Neural cell (in vitro differentiated cells): ENCODE measurements at regions not wholly inside any gene's neighbourhood (a gene's known extent, or its start where the extent isn't known, plus 50 kb on each side); places are given as distances from the start of the nearest gene placed in this dataset.

Source experiments
- H2AFZ ChIP-seq: fragments of 200-600, 300-800 bp; sonication (generic), shearing (Covaris generic); 2 replicates; pipeline ENCODE4 v1.6.0; 2014; ENCODE audit warnings: low read depth, mild to moderate bottlenecking, antibody characterized with exemption, low read length, moderate library complexity
- H3F3A ChIP-seq: fragments of 200-600 bp; shearing (Covaris generic); 2 replicates; pipeline ENCODE4 v1.6.1; 2016; ENCODE audit warnings: mild to moderate bottlenecking, moderate library complexity, mixed read lengths, antibody characterized with exemption, low read length; ENCODE audit not compliant: insufficient read depth, poor library complexity, severe bottlenecking
- H3K27ac ChIP-seq: fragments of 200-600, 300-800 bp; sonication (generic), shearing (Covaris generic); 2 replicates; pipeline ENCODE4 v1.5.1; 2014; ENCODE audit warnings: mild to moderate bottlenecking, low read length, moderate library complexity
- H3K27me3 ChIP-seq: fragments of 300-800, 200-600 bp; sonication (generic), shearing (Covaris generic); 2 replicates; pipeline ENCODE4 v1.6.0; 2014; ENCODE audit warnings: mild to moderate bottlenecking, low read depth, low read length, moderate library complexity; ENCODE audit not compliant: insufficient read depth
- H3K36me3 ChIP-seq: fragments of 300-800, 200-600 bp; sonication (generic), shearing (Covaris generic); 2 replicates; pipeline ENCODE4 v1.5.1; 2014; ENCODE audit warnings: mild to moderate bottlenecking, antibody characterized with exemption, low read length, moderate library complexity; ENCODE audit not compliant: insufficient read depth
- H3K4me2 ChIP-seq: fragments of 300-800, 200-600 bp; sonication (generic), shearing (Covaris generic); 2 replicates; pipeline ENCODE4 v1.6.0; 2014; ENCODE audit warnings: mild to moderate bottlenecking, low read length
- H3K4me3 ChIP-seq: fragments of 300-800, 200-600 bp; sonication (generic), shearing (Covaris generic); 2 replicates; pipeline ENCODE4 v1.5.1; 2014; ENCODE audit warnings: mild to moderate bottlenecking, low read length, moderate library complexity
- H3K79me2 ChIP-seq: fragments of 200-600 bp; shearing (Covaris generic); replicated peaks from 2 replicates; pipeline ENCODE4 v1.6.0; 2014; ENCODE audit warnings: mild to moderate bottlenecking, low read length, moderate library complexity; ENCODE audit not compliant: insufficient read depth
- H3K9ac ChIP-seq: fragments of 300-800, 200-600 bp; sonication (generic), shearing (Covaris generic); 2 replicates; pipeline ENCODE4 v1.6.1; 2016; ENCODE audit warnings: mild to moderate bottlenecking, low read length, mixed read lengths
- H3K9me2 ChIP-seq: fragments of 200-600 bp; shearing (Covaris generic); 2 replicates; pipeline ENCODE4 v1.6.1; 2016; ENCODE audit warnings: mild to moderate bottlenecking, low read length, mixed read lengths; ENCODE audit not compliant: insufficient read depth
- H3K9me3 ChIP-seq: fragments of 200-600, 300-800 bp; sonication (generic), shearing (Covaris generic); 2 replicates; pipeline ENCODE4 v1.6.1; 2016; ENCODE audit warnings: mild to moderate bottlenecking, mixed run types, low read length, moderate library complexity, mixed read lengths
- H4K20me1 ChIP-seq: fragments of 200-600 bp; shearing (Covaris generic); 2 replicates; pipeline ENCODE4 v1.6.1; 2016; ENCODE audit warnings: mild to moderate bottlenecking, mixed run types; ENCODE audit not compliant: insufficient read depth
- EP300 ChIP-seq: fragments of 450-650 bp; conservative IDR thresholded peaks from 2 replicates; pipeline ENCODE4 v1.6.1; 2014; ENCODE audit warnings: antibody characterized with exemption, mild to moderate bottlenecking, moderate library complexity; ENCODE audit not compliant: poor library complexity, severe bottlenecking
- EZH2 ChIP-seq: fragments of 200-600, 300-800 bp; shearing (Covaris generic), sonication (generic); IDR thresholded peaks from 2 replicates; pipeline ENCODE4 v1.6.1; 2014; ENCODE audit warnings: antibody characterized with exemption, low read length, borderline replicate concordance, mild to moderate bottlenecking; ENCODE audit not compliant: insufficient read depth, poor library complexity, severe bottlenecking
- MXI1 ChIP-seq: fragments of 450-650 bp; conservative IDR thresholded peaks from 2 replicates; pipeline ENCODE4 v1.6.1; 2014; ENCODE audit warnings: antibody characterized with exemption, mild to moderate bottlenecking; ENCODE audit not compliant: poor library complexity, severe bottlenecking
- POLR2AphosphoS5 ChIP-seq: IDR thresholded peaks from 2 replicates; pipeline ENCODE4 v1.6.1; 2012
- RAD21 ChIP-seq: fragments of 450-650 bp; conservative IDR thresholded peaks from 2 replicates; pipeline ENCODE4 v1.6.1; 2014; ENCODE audit warnings: antibody characterized with exemption, mild to moderate bottlenecking, moderate library complexity
- SMC3 ChIP-seq: fragments of 450-650 bp; conservative IDR thresholded peaks from 2 replicates; pipeline ENCODE4 v1.6.1; 2014; ENCODE audit warnings: antibody characterized with exemption, mild to moderate bottlenecking, moderate library complexity; ENCODE audit not compliant: poor library complexity
- TAF1 ChIP-seq: IDR thresholded peaks from 2 replicates; pipeline ENCODE4 v1.6.1; 2012; ENCODE audit warnings: low read depth
- TF ChIP-seq, protein P1 (sequence below): IDR thresholded peaks from 2 replicates; pipeline ENCODE4 v1.6.1; 2012; ENCODE audit warnings: borderline replicate concordance
- TF ChIP-seq, protein P2 (sequence below): fragments of 450-650 bp; IDR thresholded peaks from 2 replicates; pipeline ENCODE4 v1.5.1; 2014; ENCODE audit warnings: antibody characterized with exemption, mild to moderate bottlenecking, moderate library complexity; ENCODE audit not compliant: poor library complexity, severe bottlenecking

DNA sequence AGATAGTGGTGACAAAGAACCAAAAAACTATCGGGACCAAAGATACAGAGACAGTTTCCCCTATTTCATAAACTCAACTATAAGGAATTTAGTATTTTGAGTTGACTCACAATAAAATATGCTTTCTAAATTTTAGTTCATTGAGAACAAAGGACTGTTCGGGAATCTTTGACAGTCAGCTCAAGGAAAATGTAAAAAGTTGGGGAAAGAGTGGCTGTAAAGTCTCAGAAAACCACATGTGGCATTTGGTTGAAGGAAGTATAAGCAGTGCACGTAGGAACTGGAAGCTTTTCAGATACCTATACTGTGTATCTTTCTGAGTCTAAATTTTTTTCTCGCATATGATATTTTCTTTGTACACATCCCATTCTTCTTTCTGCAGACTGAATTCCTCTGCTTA, 688.9 kb downstream of the KCNA4 start:
- H3K9me2 ChIP-seq = no peaks in the 10 kb centered on the region
- H3K27ac ChIP-seq = no peak overlapping the region
- H3K9ac ChIP-seq = no peak overlapping the region
- no peak overlapping the region for H3K4me3 ChIP-seq
- no peaks in the 10 kb centered on the region for H3K36me3 ChIP-seq
- H3F3A ChIP-seq = no peaks in the 10 kb centered on the region
- no peak overlapping the region for H2AFZ ChIP-seq
- H3K79me2 ChIP-seq = no peaks in the 10 kb centered on the region
- no peaks in the 10 kb centered on the region for H4K20me1 ChIP-seq
- no peaks in the 10 kb centered on the region for H3K9me3 ChIP-seq
- H3K27me3 ChIP-seq = no peaks in the 10 kb centered on the region
- H3K4me2 ChIP-seq = no peak overlapping the region
- no peak for TF ChIP-seq RAD21
- TF ChIP-seq TAF1 = no peak
- TF ChIP-seq SMC3 = no peak
- TF ChIP-seq, protein P1, sequence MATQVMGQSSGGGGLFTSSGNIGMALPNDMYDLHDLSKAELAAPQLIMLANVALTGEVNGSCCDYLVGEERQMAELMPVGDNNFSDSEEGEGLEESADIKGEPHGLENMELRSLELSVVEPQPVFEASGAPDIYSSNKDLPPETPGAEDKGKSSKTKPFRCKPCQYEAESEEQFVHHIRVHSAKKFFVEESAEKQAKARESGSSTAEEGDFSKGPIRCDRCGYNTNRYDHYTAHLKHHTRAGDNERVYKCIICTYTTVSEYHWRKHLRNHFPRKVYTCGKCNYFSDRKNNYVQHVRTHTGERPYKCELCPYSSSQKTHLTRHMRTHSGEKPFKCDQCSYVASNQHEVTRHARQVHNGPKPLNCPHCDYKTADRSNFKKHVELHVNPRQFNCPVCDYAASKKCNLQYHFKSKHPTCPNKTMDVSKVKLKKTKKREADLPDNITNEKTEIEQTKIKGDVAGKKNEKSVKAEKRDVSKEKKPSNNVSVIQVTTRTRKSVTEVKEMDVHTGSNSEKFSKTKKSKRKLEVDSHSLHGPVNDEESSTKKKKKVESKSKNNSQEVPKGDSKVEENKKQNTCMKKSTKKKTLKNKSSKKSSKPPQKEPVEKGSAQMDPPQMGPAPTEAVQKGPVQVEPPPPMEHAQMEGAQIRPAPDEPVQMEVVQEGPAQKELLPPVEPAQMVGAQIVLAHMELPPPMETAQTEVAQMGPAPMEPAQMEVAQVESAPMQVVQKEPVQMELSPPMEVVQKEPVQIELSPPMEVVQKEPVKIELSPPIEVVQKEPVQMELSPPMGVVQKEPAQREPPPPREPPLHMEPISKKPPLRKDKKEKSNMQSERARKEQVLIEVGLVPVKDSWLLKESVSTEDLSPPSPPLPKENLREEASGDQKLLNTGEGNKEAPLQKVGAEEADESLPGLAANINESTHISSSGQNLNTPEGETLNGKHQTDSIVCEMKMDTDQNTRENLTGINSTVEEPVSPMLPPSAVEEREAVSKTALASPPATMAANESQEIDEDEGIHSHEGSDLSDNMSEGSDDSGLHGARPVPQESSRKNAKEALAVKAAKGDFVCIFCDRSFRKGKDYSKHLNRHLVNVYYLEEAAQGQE = no peak
- TF ChIP-seq POLR2AphosphoS5 = no peak
- no peak for TF ChIP-seq EP300
- TF ChIP-seq EZH2 = no peak

- Histone ChIP-seq H3K36me3 (no peaks in the 10 kb centered on the region), H3K9me2 (no peaks in the 10 kb centered on the region), H3K9ac (no peak overlapping the region), H3K9me3 (no peaks in the 10 kb centered on the region), H2AFZ (no peak overlapping the region), H3K27ac (no peak overlapping the region), H4K20me1 (no peaks in the 10 kb centered on the region), H3K27me3 (no peaks in the 10 kb centered on the region), H3K4me3 (no peak overlapping the region), H3K79me2 (no peaks in the 10 kb centered on the region), H3F3A (no peaks in the 10 kb centered on the region), H3K4me2 (no peak overlapping the region)
- TF ChIP-seq RAD21 = no peak
- no peak for TF ChIP-seq MXI1
- TF ChIP-seq EP300 = no peak
- TF ChIP-seq, protein P2, sequence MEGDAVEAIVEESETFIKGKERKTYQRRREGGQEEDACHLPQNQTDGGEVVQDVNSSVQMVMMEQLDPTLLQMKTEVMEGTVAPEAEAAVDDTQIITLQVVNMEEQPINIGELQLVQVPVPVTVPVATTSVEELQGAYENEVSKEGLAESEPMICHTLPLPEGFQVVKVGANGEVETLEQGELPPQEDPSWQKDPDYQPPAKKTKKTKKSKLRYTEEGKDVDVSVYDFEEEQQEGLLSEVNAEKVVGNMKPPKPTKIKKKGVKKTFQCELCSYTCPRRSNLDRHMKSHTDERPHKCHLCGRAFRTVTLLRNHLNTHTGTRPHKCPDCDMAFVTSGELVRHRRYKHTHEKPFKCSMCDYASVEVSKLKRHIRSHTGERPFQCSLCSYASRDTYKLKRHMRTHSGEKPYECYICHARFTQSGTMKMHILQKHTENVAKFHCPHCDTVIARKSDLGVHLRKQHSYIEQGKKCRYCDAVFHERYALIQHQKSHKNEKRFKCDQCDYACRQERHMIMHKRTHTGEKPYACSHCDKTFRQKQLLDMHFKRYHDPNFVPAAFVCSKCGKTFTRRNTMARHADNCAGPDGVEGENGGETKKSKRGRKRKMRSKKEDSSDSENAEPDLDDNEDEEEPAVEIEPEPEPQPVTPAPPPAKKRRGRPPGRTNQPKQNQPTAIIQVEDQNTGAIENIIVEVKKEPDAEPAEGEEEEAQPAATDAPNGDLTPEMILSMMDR = no peak
- TF ChIP-seq EZH2 = no peak
- TF ChIP-seq POLR2AphosphoS5 = no peak
- no peak for TF ChIP-seq TAF1
- TF ChIP-seq, protein P1 = no peak
- no peak for TF ChIP-seq SMC3
These were observed 690.1 kb downstream of the KCNA4 start for GRCh38 chr11:29326757-29327156.
